ENCODE measurements at regions not wholly inside any gene's neighbourhood (a gene's known extent, or its start where the extent isn't known, plus 50 kb on each side); places are given as distances from the start of the nearest gene placed in this dataset.
"Not testable (repeated sequence)": the region's sequence is repeated elsewhere in the genome, so short reads cannot be mapped to it uniquely, and the experiment has no call there.

DNA sequence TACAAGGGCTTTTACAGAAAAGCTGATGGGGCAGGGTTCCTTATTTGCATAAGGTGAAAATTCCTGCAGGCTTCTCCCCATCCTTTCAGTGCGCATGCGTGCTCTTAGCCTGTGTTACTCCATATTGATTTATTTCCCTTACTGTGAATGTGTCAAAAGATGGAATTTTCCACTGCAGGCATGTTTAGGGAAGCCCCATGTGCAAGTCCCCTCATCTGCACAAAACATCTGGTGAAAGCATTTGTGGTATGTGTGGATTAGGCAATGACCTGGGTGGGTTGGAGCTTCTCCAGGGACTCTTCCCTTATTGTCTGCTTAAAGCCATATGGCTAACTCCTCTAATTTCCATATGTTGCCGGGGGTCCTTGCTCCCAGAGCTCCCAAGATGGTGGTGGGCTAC is 912.7 kb upstream of the LRFN5 start:
- DNase-seq (ENCODE audit: low spot score): no peak

DNA sequence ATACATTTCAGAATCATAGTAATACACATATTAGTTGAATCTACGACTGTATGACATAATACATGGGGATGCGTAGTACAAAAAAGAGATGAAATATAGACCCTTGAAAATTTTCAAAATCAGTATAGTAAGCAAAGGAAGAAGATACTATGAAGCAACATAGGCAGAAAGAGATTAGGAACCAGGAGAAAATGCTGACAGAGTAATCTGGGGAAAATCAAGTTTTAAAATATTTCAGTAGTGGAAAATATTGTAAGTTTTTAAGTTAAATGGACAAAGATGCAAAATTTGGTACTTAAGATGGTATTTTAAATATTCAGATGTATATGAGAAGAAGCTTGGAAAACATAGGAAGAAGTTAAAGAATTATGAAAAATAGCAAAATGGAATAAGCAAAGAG is 915.6 kb upstream of the LRFN5 start:
- no peak for DNase-seq (ENCODE audit: low spot score)

DNA sequence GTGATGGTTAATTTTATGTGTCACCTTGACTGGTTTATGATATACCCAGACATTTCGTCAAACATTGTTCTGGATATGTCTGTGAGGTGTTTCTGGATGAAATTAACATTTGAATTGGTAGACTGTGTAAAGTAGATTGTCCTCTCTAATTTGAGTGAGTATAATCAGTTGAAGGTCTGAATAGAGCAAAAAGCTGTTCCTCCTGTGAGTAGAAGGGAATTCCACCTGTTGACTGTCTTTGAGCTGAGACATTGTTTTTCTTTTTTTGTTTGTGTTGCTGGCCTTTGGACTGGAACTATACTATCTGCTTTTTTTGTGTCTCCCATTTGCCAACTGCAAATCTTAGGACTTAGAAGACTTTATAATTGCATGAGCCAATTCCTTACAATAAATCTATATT is 920.9 kb upstream of the LRFN5 start:
- no peak for DNase-seq (ENCODE audit: low spot score)

DNA sequence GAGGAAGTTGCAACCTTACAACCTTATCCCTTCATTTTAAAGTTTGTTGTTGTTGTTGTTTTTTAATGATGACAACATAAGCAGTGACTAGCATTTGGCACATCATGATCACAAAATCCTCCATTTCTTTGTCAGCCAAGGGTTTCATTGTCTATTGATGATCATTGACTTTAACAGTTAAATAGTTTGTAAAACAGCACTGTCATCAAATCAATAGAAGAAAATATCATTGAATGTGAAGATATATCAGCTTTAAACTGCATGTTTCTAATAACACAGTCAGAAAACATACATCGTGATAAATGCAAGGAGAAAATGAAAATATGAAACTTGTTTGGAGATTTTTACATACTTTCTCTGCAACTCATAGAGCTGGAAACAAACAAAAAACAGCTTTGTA is 922.3 kb upstream of the LRFN5 start:
- DNase-seq (ENCODE audit: low spot score): no peak

DNA sequence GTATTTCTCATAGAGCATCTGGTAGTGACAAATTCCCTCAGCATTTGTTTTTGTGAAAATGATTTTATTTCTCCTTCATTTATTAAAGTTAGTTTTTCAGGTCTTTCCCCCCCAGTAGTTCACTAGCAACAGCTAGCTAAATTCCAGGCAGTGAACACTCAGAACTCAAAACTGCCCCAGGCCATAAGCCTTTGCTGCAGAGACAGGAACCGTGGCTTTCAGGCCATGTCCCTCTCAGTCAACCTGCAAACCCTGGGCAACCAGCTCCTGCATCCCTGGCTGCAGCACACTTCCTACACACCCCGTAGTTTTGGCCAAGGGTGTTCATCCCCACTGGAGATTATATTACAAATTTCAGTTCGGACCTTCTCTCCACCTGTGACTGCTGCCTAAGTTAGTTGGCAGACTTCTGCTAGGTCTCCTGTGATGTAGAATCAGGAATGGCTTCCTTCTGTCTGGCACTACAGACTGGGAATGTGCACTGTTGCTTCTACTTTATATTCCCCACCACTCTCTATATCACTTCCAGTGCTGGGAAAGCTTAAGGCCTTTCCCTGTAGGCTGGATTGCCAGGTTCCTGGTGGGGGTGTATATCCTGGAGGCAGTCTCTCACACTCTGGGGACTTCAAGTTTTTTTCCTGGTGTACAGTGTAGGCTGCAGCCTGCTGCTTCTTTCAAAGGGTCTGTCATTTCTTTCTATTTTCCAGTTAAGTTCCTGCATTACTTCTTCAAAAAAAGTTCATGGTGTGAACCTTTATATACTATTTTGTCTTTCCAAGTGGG is 924.4 kb upstream of the LRFN5 start:
- no peak for DNase-seq (ENCODE audit: low spot score)

DNA sequence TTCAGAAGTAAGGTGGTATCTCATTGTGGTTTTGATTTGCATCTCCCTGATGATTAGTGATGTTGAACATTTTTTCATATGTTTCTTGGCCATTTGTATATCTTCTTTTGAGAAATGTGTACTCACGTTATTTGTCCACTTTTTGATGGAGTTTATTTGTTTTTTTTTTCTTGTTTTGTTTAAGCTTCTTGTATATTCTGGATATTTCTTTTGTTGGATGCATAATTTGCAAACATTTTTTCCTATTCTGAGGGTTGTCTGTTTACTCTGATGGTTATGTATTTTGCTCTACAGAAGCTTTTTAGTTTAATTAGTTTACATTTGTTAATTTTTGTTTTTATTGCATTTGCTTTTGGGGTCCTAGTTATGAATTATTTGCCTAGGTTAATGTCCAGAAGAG is 927.4 kb upstream of the LRFN5 start:
- DNase-seq (ENCODE audit: low spot score): no peak

DNA sequence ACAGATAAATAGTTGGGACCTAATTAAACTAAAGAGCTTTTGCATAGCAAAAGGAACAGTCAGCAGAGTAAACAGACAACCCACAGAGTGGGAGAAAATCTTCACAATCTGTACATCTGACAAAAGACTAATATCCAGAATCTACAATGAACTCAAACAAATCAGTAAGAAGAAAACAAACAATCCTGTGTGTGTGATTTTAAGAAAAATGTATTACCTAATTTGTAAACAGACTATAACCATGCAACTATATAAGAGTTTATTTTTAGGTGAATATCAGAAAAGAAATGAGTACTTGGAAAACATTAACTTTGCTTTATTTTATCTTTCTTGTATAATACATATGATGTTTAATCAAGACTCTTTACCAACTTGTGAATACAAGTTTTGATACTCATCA is 929.5 kb upstream of the LRFN5 start:
- not testable (repeated sequence) for DNase-seq (ENCODE audit: low spot score)

DNA sequence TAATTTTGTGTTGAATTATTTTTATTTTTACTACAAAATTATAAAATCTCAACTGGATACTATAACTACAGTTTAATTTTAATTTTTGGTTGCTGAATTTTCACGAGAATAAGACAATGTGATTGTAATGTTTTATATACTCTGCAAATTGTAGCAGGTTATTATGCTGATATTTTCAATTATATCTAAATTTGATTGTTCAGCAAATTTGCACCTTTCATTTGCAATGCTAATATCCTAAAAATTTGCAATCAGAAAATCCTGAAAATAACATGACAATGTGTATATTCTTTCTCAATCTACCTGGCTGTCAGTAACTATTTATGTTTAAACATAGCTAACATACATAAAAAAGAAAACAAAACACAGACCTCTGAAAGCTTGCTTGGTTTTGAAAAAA is 932.2 kb upstream of the LRFN5 start:
- DNase-seq (ENCODE audit: low spot score): no peak

DNA sequence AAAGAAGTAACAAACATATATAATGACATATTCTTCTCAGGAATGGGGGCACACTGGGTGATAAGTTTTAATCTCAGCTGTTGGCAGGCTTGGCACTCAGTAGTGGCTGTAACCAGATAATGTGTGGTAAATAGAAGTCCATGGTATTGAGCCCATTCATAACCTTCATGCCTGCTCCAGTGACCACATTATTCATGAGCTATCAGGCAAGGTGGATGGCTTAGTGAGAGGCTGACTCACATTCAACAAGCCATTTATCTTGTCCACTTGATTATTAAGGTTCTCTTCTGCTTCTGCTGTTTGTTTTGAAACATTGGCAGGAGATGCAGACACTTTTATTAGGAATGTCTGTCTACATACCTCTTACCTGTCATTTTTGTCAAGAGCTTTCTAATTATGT is 950.4 kb upstream of the LRFN5 start:
- no peak for DNase-seq (ENCODE audit: low spot score)

DNA sequence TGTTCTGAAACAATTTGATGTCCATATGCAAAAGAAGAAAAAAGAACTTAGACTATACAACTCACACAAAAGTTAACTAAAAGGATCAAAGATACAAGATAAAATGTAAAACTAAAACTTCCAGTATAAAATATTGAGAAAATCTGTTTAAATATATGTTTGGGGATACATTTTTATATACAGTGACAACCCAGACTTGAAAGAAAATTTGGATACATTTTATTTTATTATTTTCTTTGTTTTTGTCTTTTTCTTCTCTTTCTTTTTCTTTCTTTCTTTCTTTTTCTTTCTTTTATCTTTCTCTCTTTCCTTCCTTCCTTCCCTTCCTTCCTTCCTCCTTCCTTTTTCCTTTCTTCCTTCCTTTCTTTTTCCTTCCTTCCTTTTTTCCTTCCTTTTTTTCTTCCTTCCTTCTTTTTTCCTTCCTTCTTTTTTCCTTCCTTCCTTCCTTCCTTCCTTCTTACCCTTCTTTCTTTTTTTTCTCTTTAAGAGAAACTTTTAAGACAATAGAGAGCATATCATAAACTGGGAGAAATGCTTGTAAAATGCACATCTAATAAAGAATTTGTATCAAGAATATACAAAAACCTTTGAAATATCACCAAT is 954.5 kb upstream of the LRFN5 start:
- no peak for DNase-seq (ENCODE audit: low spot score)

DNA sequence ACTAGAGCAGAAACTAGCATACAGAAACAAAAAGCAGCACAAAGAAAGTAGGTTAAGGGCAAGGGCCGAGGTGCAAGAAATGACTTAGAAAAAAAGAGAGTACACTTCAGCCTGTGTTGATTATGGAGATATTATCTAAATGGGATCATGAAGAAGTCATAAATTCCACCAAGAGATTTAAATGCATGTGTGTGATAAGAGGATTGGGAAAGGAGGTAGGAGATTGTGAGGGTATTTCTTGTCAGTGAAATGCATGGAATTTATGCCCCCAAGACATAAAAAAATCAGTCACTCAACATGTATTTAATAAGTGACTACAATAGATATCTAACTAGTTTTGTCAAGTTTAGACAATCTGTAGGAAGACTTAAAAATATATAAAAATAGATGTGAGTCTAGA is 976.2 kb upstream of the LRFN5 start:
- no peak for DNase-seq (ENCODE audit: low spot score)

DNA sequence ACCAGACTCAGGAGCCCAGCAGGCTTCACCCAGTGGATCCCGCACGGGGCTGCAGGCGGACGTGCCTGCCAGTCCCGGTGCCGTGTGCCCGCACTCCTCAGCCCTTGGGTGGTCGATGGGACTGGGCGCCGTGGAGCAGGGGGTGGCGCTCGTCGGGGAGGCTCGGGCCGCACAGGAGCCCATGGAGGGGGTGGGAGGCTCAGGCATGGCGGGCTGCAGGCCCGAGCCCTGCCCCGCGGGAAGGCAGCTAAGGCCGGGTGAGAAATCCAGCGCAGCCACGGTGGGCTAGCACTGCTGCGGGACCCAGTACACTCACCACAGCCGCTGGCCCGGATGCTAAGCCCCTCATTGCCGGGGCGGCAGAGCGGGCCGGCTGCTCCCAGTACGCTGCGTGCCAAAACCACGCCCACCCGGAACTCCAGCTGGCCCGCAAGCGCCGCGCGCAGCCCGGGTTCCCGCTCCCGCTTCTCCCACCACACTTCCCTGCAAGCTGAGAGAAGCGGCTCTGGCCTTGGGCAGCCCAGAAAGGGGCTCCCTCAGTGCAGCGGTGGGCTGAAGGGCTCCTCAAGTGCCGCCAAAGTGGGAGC is 977.0 kb upstream of the LRFN5 start:
- not testable (repeated sequence) for DNase-seq (ENCODE audit: low spot score)

DNA sequence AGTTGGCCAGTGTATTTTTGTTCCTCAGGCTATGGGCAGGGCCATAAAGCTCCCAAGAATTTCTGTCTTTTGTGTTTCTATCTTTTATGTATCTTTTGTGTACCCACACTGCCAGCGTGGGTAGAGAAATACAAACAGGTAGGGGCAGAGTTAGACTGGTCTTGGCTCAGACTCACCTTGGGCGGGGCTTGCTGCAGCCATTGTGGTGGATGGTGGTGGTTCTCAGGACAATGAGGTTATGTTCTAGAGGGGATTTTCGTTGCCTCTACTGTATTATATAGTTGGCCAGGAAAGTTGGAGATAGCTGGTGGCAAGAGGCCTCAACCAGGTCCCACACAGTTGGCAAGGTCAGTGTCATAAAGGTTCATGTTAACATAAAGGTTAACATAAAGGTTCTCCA is 977.5 kb upstream of the LRFN5 start:
- no peak for DNase-seq (ENCODE audit: low spot score)

DNA sequence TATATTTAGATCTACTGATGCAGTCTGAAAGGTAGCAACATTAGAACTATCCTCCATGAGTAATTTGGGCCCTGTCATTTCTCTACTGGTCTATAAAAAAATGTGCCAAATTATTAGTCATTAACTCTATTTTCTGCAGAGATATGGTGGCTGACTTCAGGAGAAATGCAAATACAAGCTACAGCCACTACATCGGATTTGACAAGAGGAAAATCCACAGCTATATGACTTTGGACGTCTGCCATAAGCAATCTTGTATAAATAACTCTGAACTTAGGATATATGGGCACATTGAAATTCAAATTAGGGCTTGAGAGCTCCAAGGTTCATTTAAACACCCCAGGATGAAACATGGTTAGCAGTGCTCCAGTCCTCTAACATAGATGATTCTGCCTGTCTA is 983.0 kb upstream of the LRFN5 start:
- DNase-seq (ENCODE audit: low spot score): no peak

DNA sequence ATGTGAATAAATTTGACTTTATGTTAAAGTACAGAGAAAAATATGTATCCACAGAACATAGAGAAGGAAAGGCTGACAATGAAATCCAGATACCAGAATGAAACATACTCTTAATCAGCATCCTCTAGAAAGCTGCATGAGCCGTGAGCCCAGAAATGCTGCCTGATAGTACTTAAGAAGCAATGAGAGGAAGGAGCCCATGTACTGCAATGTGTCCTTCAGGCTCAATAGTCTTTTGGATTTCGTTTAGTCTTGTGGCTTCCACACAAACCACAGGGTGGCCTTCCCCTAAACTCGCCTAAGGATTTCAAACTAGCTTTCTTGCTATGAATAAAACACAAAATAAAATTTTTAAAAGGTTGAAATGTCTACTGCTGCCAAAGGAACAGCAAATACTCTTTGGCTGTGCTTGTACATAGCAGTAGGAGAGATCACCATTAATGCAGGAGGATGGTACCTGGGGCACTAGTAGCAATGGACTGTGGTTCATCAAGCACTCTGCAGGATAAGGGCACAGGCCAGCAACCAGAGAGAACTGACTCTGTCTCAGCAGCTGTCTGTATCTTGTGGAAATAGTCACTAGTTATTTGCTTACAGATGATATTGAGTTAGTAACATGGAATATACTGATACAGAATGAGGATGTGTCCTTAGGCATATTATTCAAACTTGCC is 988.3 kb upstream of the LRFN5 start:
- no peak for DNase-seq (ENCODE audit: low spot score)

DNA sequence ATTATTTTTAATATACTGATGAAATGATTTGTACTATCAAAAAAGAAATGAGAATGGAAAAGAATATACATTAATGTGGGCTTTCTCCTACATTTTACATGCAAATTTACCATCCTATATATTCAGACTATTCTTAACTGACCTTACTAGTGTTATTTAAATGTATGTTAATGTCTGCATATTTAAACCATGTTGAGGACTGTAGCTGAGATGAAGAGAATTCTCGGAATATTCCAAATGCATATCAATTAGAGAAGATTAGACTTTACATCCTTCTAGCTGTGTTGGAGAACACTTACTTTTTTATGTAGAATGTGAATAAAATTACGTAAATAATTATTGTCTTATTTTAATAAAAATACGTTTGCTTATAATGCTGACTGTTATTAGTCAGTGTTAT is 990.1 kb upstream of the LRFN5 start:
- no peak for DNase-seq (ENCODE audit: low spot score)

DNA sequence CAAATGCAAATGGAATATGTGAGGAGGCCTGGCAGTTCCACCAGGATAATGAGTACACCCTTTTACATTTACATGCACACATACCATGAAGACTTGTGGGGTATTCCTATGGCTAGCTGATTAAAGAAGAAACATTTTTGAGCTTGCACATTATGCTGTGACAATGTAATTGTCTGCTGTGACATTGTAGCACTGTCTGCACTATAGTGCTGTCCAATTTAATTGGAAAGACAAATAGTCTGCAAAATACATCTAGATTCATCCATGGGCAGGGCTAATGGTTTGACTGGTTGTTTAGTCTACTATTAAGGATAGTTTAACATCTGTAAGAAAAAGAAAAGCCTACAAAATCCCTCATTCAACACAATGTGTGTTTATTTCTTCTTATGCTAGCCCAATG is 1005.6 kb upstream of the LRFN5 start:
- no peak for DNase-seq (ENCODE audit: low spot score)

DNA sequence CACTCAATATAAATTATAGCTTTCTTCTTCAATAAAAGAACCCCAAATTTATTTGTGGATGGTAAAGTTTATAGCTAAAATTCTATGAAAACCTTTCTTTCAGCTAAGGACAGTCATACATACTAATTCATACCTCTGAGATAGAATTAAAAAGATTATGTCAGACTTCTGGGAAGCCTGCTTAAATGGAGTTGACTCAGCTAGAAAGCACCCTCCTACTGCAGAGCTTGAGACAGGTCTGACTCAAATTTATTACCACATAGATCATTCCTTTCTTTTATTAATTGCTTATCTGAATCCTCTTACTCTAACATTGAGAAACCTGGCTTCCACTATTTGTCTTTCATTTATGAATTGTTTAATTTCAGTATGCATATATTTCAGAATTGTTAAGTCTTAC is 1007.0 kb upstream of the LRFN5 start:
- no peak for DNase-seq (ENCODE audit: low spot score)

DNA sequence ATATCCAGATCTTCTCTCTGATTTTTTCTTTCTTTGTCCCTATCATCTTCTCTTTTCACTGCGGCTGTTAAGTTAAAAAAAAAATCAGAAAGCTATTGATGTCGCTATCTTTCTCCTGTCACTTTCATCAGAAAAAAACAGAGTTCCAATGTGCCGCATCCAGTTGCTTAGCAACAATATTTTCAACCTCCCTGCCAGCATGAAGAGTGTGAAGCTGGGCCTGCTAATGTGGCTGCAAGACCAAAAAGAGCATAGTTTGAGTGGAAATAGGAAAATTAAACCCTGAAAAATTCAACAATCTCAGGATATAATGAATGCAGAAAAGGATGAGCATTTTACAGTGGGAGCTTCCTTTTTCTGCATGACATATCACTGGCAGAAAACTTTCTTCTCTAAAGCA is 1025.4 kb upstream of the LRFN5 start:
- no peak for DNase-seq (ENCODE audit: low spot score)

DNA sequence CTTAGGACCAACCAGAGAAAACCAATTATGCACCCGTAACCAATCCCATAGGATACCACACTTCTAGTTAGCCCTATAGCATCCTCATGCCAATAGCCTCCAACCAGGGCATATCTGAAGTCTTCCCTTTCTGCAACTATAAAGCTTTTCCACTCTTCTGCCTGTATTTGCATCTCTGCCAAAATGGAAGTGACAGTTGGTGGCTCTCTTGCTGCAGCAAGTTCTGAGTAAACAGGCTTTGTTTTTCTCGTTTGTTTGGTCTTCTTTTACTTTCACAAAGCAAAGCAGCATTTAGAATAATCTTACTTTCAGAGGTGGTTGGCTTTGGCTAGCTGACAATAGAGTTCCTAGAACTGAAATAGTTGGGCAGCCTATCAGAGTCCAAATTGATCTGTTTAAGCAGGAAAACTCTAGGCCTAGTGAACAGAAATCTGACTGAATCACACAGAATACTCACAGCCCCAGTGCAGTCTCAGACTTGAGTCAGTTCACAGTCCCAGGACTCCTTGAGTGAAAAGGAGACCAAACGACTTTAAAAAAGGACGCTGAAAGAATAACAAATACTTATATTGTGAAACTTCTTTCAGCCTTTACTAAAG is 1029.7 kb upstream of the LRFN5 start:
- no peak for DNase-seq (ENCODE audit: low spot score)

DNA sequence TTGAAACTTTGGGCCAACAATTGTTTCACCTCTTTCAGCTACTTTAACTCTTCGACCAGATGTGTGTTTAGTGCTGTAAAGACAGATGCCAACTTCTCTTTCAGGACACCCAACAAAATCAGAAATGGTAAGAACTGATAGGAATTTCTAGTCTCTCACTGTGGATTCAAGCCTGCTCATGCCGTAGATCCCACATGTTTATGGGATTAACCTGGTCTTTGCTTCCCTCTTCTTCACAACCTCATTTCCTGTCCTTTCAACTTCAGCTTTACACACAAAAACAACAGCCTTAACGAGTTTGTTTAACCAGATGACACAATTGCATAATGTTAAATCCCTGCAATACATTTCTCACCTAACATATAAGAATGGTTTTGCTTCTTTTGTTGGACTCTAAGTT is 1031.9 kb upstream of the LRFN5 start:
- no peak for DNase-seq (ENCODE audit: low spot score)

DNA sequence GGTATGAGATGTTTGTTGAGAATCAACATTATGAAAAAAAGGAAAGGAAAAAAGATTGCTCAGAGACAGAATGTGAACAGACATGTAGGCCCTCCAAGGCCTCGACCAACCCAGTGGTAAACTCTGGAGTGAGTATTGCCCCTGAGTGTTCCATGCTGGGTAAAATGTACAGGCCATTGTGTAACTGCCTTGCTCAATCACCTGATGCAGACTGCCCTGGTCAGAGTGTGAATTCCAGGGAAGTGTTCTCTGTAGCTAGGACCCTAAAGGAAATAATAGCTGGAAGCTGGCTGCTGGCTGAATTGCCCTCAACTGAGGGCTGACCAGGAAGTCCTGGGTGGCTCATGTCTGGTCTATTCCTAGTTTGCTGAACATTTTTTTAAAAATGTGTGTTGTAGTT is 1081.4 kb upstream of the LRFN5 start:
- no peak for DNase-seq (ENCODE audit: low spot score)

DNA sequence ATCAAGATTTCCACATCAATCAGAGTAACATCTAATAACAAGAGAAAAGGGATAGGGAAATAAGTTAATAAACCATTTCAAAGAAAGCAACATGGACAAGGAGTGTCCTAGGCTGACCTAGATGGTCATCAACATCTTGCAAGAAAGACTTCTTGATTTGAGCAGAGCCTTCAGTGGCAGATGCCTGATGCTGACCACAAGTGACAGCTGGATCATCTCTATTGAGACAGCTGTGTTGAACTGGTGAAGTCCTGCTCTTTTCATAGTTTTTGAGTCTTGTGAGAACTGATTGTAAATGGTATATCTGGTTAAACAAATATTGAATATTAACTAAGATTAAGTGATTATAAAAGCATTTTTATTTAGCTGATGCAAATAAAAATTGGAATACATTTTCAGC is 1083.6 kb upstream of the LRFN5 start:
- DNase-seq (ENCODE audit: low spot score): no peak
